ENCODE measurements at regions not wholly inside any gene's neighbourhood (a gene's known extent, or its start where the extent isn't known, plus 50 kb on each side); places are given as distances from the start of the nearest gene placed in this dataset.

- no peak for DNase-seq
Measured at GRCh38 chr11:119880143-119880542, 151.1 kb upstream of the NECTIN1 start.

DNA sequence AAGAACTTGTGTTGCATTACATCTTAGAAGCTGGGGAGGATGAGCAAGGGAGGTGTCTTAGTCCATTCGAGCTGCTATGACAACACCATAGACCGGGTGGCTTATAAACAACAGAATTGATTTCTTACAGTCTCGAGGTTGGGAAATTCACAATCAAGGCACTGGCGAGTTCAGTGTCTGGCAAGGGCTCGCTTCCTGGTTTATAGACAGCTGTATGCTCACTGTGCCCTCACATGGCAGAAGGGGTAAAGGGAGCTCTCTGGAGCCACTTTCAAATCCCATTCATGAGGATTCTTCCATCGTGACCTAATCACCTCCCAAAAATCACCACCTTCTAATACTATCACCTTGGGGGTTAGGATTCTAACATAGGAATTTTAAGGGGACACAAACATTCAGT is 150.0 kb upstream of the NECTIN1 start:
- DNase-seq: no peak

- no peak for DNase-seq
Measured at GRCh38 chr11:119876841-119877240, 147.8 kb upstream of the NECTIN1 start.

GRCh38 chr11:119875841-119876600 is 147.0 kb upstream of the NECTIN1 start:
- no peak for DNase-seq

DNA sequence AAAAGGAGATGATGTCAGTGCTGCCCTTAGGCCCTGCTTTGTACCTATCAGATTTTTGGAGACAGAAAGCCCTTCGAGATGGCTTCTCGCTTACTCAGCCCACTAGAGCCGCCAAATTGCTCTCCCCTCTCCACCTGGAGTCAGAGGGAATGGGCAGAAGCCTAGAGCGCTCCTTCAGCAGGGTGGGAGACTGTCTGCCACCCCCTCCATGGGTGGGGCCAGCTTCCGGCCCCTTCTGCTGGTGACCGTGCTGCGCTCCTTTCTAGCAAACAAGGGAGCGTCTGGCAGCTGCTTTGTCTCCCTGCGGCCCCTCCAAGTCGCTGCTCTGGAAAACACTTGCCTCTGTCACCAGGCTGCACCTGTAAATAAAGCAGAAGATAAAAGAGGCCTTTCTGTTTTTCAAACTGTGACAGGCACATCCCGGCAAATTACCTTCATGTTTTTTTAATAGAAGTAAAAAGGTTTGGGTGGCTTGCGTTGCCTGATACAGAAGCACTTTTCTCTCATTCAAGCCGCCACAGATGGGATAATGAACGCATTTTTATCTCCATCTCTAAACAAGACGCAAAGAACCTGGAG is 145.7 kb upstream of the NECTIN1 start:
- no peak for DNase-seq

GRCh38 chr11:119873761-119874421 is 144.9 kb upstream of the NECTIN1 start:
- no peak for DNase-seq

- DNase-seq: no peak
Measured at GRCh38 chr11:119872611-119873310, 143.8 kb upstream of the NECTIN1 start.

DNA sequence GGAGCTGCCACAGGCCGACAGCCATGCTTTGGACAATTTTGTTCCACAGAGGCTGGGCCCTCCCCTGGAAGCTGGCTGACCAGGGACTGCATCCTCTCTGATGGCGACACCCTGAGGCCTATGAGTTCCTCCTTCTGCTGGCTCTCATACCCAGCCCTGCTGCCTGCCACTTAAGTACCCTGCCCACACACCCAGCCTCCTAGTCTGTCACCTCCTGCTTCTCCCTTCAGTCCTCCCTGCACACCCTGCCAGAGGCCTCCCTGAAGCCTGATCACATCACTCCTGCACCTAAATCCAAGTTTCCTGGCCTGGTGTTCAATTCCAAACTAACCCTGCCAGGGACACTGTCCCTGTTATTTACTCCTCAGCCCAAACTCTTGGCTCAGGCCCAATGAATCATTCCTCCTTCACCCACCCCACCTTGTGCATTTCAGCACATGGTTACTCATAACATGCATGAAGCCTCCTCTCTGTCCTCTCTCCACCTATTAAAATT is 136.7 kb upstream of the NECTIN1 start:
- peak in 1 of 2 donors; percentile 18 for DNase-seq

GRCh38 chr11:119864836-119865235 is 135.8 kb upstream of the NECTIN1 start:
- no peak for DNase-seq

GRCh38 chr11:119863851-119864601 is 135.0 kb upstream of the NECTIN1 start:
- no peak for DNase-seq

- no peak for DNase-seq
Measured at GRCh38 chr11:119863236-119863635, 134.2 kb upstream of the NECTIN1 start.

- no peak for DNase-seq
Measured at GRCh38 chr11:119861160-119861559, 132.2 kb upstream of the NECTIN1 start.

- no peak for DNase-seq
Measured at GRCh38 chr11:119860561-119861094, 131.6 kb upstream of the NECTIN1 start.

DNA sequence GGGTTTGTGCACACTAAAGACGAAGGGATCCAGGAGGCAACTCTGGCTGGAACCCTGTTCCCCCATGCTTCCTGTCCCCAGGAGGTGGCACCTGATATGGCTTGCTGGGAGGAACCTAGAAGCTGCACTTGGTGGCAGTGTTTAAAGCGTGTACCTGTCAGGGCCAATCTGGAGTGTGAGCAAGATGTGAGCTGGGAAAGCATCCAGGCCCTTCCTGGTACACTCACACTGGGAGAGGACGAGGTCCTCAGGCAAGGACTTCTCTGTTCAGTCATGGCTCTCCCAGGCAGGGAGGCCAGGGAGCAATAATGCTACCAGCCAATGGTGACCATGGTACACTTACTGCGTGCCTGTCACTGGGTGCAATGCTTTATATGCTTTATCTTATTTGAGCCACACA is 130.7 kb upstream of the NECTIN1 start:
- DNase-seq: no peak

DNA sequence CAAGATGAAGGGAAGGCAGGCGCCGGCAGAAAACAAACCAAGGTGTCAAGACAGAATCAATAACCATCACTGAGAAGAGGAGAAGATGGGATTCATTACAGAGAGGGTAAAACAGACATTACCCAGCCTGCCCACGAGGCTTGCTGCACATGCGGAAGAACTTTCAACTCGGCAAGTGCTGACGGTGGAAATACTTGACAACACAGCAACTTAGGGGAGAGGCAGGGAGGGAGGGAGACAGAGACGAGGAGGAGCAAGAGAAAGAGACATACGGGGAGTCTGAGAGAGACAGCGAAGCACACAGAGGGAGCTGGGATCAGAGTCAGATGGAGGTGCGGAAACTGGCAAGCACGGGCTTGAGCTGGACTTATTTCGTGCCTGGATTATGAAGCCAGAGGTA is 129.3 kb upstream of the NECTIN1 start:
- DNase-seq: no peak

GRCh38 chr11:119856681-119857485 is 127.9 kb upstream of the NECTIN1 start:
- no peak for DNase-seq

- DNase-seq: no peak
Measured at GRCh38 chr11:119855066-119855465, 126.1 kb upstream of the NECTIN1 start.

DNA sequence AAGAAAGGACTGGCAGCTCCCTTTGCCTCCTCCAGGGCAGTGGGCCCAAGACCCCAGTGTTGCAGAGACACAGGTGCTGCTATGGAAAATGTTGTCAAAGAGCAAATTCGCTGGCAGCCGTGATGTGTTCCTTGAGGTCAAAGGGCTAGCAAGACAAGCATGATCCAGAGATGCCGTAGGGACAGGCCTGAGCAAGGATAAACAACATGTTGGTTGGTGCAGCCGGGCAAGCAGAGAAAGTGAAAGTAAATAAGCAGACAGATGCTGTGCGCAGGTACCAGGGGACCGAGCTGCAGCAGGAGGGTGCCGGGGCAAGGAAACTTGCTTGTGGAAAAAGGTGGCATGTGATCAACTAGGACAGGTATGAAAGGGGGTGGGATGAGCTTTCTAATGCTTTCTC is 125.5 kb upstream of the NECTIN1 start:
- DNase-seq: no peak

DNA sequence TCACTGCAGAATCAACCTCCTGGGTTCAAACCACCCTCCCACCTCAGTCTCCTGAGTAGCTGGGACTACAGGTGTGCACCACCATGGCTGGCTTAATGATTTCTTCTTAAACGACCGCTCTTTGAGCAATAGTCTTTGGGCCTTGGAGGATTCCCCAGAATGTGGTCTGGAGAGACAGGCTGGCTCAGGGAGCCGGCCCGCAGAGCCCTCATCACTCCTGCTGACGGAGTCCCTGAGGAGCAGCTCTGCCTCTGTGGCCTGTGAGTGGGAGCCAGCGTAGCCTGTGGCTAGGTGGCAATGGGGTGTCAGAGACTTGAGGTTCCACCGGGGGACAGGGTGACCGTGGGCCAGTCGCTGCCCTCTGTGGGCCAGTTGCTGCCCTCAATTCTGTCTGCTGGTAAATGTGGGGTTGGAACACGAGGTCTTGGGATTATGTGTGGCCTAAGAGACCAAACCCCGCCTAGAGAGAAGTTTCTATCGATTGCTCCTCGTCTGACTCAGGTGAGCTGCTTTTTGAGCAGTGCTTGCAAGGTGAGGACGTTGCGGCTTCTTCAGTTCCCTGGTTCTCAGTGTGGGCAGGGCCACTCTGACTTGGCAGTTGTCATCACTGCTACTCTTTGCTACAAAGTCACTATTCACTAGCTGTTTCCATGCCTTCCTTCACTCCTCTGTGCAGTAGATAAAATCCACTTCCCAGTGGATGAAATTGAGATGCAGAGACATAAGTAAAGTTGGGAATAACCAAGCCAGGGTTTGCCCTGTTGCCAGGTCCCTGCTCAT is 124.8 kb upstream of the NECTIN1 start:
- no peak for DNase-seq

DNA sequence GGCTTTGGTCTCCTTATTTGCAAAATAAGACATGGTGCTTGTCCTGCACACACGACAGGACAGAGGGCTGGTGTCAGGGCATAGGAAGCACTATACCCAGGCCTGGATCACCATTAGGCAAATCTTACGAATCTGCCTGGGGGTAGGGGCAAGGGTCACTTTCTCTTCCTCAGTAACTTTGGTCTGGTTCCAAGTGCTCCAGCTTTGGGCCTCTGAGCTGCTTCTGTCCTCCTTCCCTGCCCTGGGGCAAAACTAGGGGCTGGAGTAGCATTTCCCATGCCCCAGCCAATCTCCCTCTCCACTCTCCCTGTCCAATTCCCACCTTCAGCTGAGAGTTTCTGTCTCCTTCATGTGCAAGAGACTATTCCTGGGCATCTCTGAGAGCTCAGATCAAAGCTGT is 123.7 kb upstream of the NECTIN1 start:
- no peak for DNase-seq
